ENCODE measurements at regions not wholly inside any gene's neighbourhood (a gene's known extent, or its start where the extent isn't known, plus 50 kb on each side); places are given as distances from the start of the nearest gene placed in this dataset.

- TF ChIP-seq CTCF (IDR thresholded peaks at IDR 0.05) (no peak), POLR2A (IDR thresholded peaks at IDR 0.05) (no peak)
Measured at GRCh38 chr3:1963896-1964295, 134.8 kb upstream of the CNTN4 start.

Measured in right lobe of liver (tissue), 4 donors.